Left ventricle myocardium inferior (tissue), 1 donor: ENCODE measurements at regions not wholly inside any gene's neighbourhood (a gene's known extent, or its start where the extent isn't known, plus 50 kb on each side); places are given as distances from the start of the nearest gene placed in this dataset.
"Not testable (repeated sequence)": the region's sequence is repeated elsewhere in the genome, so short reads cannot be mapped to it uniquely, and the experiment has no call there.

Source experiments
- DNase-seq: peaks from one replicate; pipeline ENCODE4 v3.0.0-alpha.2; 2020
- H3K27ac ChIP-seq: fragments of 200-600 bp; replicated peaks from 2 replicates; pipeline ENCODE4 v1.8.0; 2021
- H3K27me3 ChIP-seq: fragments of 200-600 bp; 2 replicates; pipeline ENCODE4 v1.8.0; 2021; ENCODE audit warnings: low read depth
- H3K36me3 ChIP-seq: fragments of 200-600 bp; 2 replicates; pipeline ENCODE4 v1.8.0; 2021
- H3K4me1 ChIP-seq: fragments of 200-600 bp; 2 replicates; pipeline ENCODE4 v1.8.0; 2021
- H3K4me3 ChIP-seq: fragments of 200-600 bp; 2 replicates; pipeline ENCODE4 v1.8.0; 2021; ENCODE audit warnings: mild to moderate bottlenecking, moderate library complexity
- H3K9me3 ChIP-seq: fragments of 200-600 bp; replicated peaks from 2 replicates; pipeline ENCODE4 v1.8.0; 2021
- CTCF ChIP-seq: fragments of 200-600 bp; IDR thresholded peaks from 2 replicates; pipeline ENCODE4 v1.8.0; 2021; ENCODE audit warnings: antibody characterized with exemption, mild to moderate bottlenecking, borderline replicate concordance
- intact Hi-C: fragments of 100-400 bp; cut with micrococcal nuclease; formaldehyde crosslinking; loops from one replicate; pipeline ENCODE4 v1.11.0; 2022
- donor health status: DM: no; HTN: yes; CAD: no; lungs with severe emphysema.

DNA sequence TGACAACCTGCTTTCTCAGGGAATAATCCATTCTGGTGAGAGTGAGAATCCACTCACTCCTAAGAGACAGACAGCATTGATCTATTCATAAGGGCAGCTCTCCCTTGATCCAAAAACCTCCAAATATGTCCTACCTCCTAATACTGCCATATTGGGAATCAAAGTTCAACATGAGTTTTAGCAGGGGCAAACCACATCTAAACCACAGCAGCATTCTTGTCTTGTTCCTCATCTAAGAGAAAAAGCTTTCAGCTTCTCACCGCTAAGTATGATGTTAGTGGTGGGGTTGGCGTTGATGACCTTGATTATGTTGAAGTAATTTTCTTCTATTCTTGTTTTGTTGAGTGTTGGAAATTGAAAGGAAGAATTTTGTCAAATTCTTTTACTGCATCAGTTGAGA lies 69.6 kb downstream of the SERTM2 start:
- H3K27ac ChIP-seq = no peak overlapping the region
- H3K4me1 ChIP-seq = no peaks in the 10 kb centered on the region
- no peaks in the 10 kb centered on the region for H3K27me3 ChIP-seq
- TF ChIP-seq CTCF = no peak
- H3K9me3 ChIP-seq = no peaks in the 10 kb centered on the region
- no peak overlapping the region for H3K4me3 ChIP-seq
- no peaks in the 10 kb centered on the region for H3K36me3 ChIP-seq
- intact Hi-C loops = no loop called here
- DNase-seq = no peak

GRCh38 chrX:111585337-111585736 lies 73.9 kb downstream of the SERTM2 start:
- no peak for DNase-seq
- Histone ChIP-seq H3K36me3 (no peaks in the 10 kb centered on the region), H3K4me1 (no peaks in the 10 kb centered on the region), H3K27ac (no peak overlapping the region), H3K27me3 (no peaks in the 10 kb centered on the region), H3K9me3 (no peaks in the 10 kb centered on the region), H3K4me3 (no peak overlapping the region)
- intact Hi-C loops = no loop called here
- no peak for TF ChIP-seq CTCF

DNA sequence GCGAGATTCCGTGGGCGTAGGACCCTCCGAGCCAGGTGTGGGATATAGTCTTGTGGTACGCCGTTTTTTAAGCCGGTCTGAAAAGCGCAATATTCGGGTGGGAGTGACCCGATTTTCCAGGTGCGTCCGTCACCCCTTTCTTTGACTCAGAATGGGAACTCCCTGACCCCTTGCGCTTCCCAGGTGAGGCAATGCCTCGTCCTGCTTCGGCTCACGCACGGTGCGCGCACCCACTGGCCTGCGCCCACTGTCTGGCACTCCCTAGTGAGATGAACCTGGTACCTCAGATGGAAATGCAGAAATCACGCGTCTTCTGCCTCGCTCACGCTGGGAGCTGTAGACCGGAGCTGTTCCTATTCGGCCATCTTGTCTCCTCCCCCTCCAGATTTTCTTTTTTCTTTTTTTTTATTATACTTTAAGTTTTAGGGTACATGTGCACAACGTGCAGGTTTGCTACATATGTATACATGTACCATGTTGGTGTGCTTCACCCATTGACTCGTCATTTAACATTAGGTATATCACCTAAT lies 83.0 kb downstream of the SERTM2 start:
- H3K4me3 ChIP-seq, H3K4me1 ChIP-seq, H3K27ac ChIP-seq, H3K27me3 ChIP-seq, H3K9me3 ChIP-seq, intact Hi-C loops, DNase-seq, H3K36me3 ChIP-seq: not testable (repeated sequence)

GRCh38 chrX:111597967-111598366 lies 83.0 kb upstream of the ALG13 start:
- H3K36me3 ChIP-seq = no peaks in the 10 kb centered on the region
- H3K27ac ChIP-seq = no peak overlapping the region
- H3K9me3 ChIP-seq = no peaks in the 10 kb centered on the region
- no peak overlapping the region for H3K4me3 ChIP-seq
- H3K27me3 ChIP-seq = no peaks in the 10 kb centered on the region
- no peak for TF ChIP-seq CTCF
- intact Hi-C loops = no loop called here
- H3K4me1 ChIP-seq = no peaks in the 10 kb centered on the region
- no peak for DNase-seq

DNA sequence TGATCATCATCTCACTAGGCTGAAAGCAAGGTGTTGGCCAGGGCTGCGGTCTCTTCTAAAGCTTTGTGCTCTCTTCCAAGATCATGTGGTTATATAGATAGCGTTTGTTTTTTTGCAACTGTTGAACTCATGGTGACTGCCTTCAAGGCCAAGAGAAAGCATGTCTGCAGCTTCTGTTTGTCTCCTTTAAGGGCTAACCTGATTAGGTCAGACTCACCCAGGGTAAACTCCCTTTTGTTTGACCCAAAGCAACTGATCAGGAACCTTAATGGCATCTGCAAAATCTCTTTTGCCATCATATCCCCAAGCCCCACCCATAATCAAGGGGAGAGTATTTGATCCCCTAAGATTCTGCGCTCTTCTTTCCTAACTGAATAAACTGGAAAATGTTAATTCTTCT lies 72.2 kb upstream of the ALG13 start:
- H3K4me3 ChIP-seq = no peak overlapping the region
- no peaks in the 10 kb centered on the region for H3K27me3 ChIP-seq
- no peaks in the 10 kb centered on the region for H3K9me3 ChIP-seq
- no peak for DNase-seq
- no peak for TF ChIP-seq CTCF
- H3K27ac ChIP-seq = no peak overlapping the region
- no peaks in the 10 kb centered on the region for H3K4me1 ChIP-seq
- H3K36me3 ChIP-seq = no peaks in the 10 kb centered on the region
- intact Hi-C loops = no loop called here

DNA sequence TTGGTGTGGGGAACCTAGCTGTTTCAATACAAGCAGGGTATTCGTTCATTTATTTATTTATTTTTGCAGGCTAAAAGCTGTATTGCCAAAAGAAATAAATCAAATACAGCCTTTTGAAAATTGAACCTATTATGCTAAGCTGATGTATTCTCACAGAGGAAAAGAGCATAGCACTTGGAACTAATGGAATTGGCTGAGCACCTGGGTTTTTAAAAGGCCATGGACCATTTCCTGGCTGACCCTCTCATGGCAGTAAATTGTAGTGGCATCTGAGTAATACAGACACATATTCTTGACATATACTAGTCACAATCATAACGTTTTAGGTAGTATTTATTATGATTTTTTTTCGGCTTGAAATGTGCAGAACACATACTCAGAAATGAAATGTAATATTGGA lies 71.8 kb upstream of the ALG13 start:
- no peak for TF ChIP-seq CTCF
- H3K9me3 ChIP-seq = no peaks in the 10 kb centered on the region
- intact Hi-C loops = no loop called here
- DNase-seq = no peak
- no peaks in the 10 kb centered on the region for H3K36me3 ChIP-seq
- H3K27ac ChIP-seq = no peak overlapping the region
- H3K4me3 ChIP-seq = no peak overlapping the region
- H3K27me3 ChIP-seq = no peaks in the 10 kb centered on the region
- H3K4me1 ChIP-seq = no peaks in the 10 kb centered on the region
